Vagina (tissue), 2 donors: ENCODE measurements at regions not wholly inside any gene's neighbourhood (a gene's known extent, or its start where the extent isn't known, plus 50 kb on each side); places are given as distances from the start of the nearest gene placed in this dataset.

Experiments used
- POLR2A ChIP-seq, 2 donors: fragments of 450-650 bp; IDR thresholded peaks; one replicate each; pipeline ENCODE4 v1.6.1; 2017; ENCODE audit warnings: antibody characterized with exemption in 2 of 2, mild to moderate bottlenecking in 2 of 2, moderate library complexity in 2 of 2
- TF ChIP-seq, protein P1 (sequence below), 3 experiments: fragments of 450-650 bp in 2 of 3; fragments of 200-600 bp in 1 of 3; sonication (generic) in 1 of 3; IDR thresholded peaks; one replicate each; pipeline ENCODE4 v1.5.1; 2017 to 2019; ENCODE audit warnings: antibody characterized with exemption in 3 of 3, mild to moderate bottlenecking in 2 of 3, moderate library complexity in 2 of 3

DNA sequence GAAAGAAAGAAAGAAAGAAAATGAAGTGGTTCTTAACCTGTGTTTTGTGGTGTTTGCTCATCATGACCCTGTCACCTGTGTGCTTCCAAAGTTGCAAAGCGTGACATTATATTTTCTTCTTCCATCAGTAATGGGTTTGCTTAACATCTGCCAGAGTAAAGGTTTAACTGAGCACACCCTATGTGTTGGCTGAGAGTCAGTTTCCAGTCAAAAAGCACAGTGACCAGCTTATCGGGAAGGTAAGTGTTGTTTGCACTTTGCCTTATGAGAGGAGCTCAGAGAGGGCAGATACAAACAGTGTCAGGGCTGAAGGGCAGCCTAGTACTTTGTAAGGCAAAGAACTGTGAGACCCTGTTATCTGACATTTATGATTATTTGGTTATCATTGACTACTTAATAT, 406.2 kb upstream of the CWC22 start:
- TF ChIP-seq, protein P1, sequence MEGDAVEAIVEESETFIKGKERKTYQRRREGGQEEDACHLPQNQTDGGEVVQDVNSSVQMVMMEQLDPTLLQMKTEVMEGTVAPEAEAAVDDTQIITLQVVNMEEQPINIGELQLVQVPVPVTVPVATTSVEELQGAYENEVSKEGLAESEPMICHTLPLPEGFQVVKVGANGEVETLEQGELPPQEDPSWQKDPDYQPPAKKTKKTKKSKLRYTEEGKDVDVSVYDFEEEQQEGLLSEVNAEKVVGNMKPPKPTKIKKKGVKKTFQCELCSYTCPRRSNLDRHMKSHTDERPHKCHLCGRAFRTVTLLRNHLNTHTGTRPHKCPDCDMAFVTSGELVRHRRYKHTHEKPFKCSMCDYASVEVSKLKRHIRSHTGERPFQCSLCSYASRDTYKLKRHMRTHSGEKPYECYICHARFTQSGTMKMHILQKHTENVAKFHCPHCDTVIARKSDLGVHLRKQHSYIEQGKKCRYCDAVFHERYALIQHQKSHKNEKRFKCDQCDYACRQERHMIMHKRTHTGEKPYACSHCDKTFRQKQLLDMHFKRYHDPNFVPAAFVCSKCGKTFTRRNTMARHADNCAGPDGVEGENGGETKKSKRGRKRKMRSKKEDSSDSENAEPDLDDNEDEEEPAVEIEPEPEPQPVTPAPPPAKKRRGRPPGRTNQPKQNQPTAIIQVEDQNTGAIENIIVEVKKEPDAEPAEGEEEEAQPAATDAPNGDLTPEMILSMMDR (IDR thresholded peaks at IDR 0.05) = no peak
- no peak for TF ChIP-seq POLR2A (IDR thresholded peaks at IDR 0.05)
